Osteocyte (in vitro differentiated cells): ENCODE measurements at regions not wholly inside any gene's neighbourhood (a gene's known extent, or its start where the extent isn't known, plus 50 kb on each side); places are given as distances from the start of the nearest gene placed in this dataset.

Experiments used
- DNase-seq: peaks from one replicate; pipeline ENCODE4 v3.0.0; 2021; ENCODE audit warnings: mixed read lengths; ENCODE audit not compliant: unreplicated experiment; ENCODE audit errors: extremely low spot score
- H3K27ac Mint-ChIP-seq: one replicate; pipeline ENCODE4 v1.8.0; 2021; ENCODE audit warnings: mild to moderate bottlenecking, mixed read lengths; ENCODE audit not compliant: unreplicated experiment
- H3K27me3 Mint-ChIP-seq: one replicate; pipeline ENCODE4 v1.8.0; 2021; ENCODE audit warnings: mixed read lengths; ENCODE audit not compliant: unreplicated experiment
- H3K36me3 Mint-ChIP-seq: one replicate; pipeline ENCODE4 v1.8.0; 2021; ENCODE audit warnings: mixed read lengths; ENCODE audit not compliant: unreplicated experiment
- H3K4me1 Mint-ChIP-seq: one replicate; pipeline ENCODE4 v1.8.0; 2021; ENCODE audit warnings: mixed read lengths; ENCODE audit not compliant: unreplicated experiment
- H3K4me3 Mint-ChIP-seq: one replicate; pipeline ENCODE4 v1.8.0; 2021; ENCODE audit warnings: mild to moderate bottlenecking, moderate library complexity, mixed read lengths; ENCODE audit not compliant: unreplicated experiment
- H3K9me3 Mint-ChIP-seq: one replicate; pipeline ENCODE4 v1.8.0; 2021; ENCODE audit warnings: mixed read lengths; ENCODE audit not compliant: unreplicated experiment
- TF ChIP-seq, protein P1 (sequence below): fragments of 200-600 bp; sonication (generic); IDR thresholded peaks from 2 replicates; pipeline ENCODE4 v1.5.0; 2021; ENCODE audit warnings: antibody characterized with exemption, mild to moderate bottlenecking, moderate library complexity

DNA sequence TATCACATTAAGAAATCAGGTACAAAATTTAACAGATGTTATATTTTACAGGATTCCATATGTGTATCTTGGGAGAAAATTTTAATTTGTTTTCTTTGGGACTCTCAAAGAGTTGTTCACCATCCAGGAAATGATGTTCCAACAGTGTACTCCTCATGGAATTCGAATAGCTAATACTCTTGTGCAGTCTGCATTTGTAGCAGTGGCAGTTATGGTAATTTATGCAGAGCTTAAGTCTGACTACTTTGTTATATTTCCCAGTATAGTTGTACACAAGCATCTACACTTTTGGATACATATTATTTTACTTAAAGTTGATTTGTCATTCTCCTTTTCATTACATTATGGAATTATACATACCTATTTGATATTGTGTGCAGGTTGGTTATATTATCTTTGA, 436.7 kb upstream of the FBXO33 start:
- DNase-seq, result no peak
- no peak overlapping the region for H3K4me3 Mint-ChIP-seq
- no peaks in the 10 kb centered on the region for H3K9me3 Mint-ChIP-seq
- H3K4me1 Mint-ChIP-seq, result no peaks in the 10 kb centered on the region
- TF ChIP-seq, protein P1, sequence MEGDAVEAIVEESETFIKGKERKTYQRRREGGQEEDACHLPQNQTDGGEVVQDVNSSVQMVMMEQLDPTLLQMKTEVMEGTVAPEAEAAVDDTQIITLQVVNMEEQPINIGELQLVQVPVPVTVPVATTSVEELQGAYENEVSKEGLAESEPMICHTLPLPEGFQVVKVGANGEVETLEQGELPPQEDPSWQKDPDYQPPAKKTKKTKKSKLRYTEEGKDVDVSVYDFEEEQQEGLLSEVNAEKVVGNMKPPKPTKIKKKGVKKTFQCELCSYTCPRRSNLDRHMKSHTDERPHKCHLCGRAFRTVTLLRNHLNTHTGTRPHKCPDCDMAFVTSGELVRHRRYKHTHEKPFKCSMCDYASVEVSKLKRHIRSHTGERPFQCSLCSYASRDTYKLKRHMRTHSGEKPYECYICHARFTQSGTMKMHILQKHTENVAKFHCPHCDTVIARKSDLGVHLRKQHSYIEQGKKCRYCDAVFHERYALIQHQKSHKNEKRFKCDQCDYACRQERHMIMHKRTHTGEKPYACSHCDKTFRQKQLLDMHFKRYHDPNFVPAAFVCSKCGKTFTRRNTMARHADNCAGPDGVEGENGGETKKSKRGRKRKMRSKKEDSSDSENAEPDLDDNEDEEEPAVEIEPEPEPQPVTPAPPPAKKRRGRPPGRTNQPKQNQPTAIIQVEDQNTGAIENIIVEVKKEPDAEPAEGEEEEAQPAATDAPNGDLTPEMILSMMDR, result no peak
- no peaks in the 10 kb centered on the region for H3K27me3 Mint-ChIP-seq
- H3K27ac Mint-ChIP-seq, result no peak overlapping the region
- H3K36me3 Mint-ChIP-seq, result no peaks in the 10 kb centered on the region

GRCh38 chr14:39868251-39868650, 436.0 kb upstream of the FBXO33 start:
- no peaks in the 10 kb centered on the region for H3K36me3 Mint-ChIP-seq

DNA sequence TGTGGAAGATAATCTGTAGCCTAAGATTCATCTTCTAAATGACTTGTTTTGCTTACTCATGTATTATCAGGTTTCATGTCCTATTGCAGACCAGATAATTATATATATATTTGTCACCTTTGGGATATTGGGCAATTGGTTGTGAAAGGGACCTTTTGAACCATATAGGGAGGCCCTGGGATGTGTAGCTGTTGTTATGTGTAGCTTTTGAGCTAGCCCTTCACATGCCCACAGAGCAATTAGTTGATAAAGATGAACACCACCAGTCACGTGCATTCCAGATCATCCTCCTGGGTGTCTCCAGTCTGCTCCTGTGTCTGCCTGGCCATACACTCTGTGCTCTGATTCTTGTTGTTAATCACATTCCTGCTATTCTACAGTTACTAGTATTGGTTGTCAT, 431.2 kb upstream of the FBXO33 start:
- no peak for DNase-seq
- H3K4me1 Mint-ChIP-seq, result no peaks in the 10 kb centered on the region
- no peak overlapping the region for H3K4me3 Mint-ChIP-seq
- no peaks in the 10 kb centered on the region for H3K27me3 Mint-ChIP-seq
- no peak overlapping the region for H3K27ac Mint-ChIP-seq
- no peaks in the 10 kb centered on the region for H3K9me3 Mint-ChIP-seq
- TF ChIP-seq, protein P1, result no peak
- no peaks in the 10 kb centered on the region for H3K36me3 Mint-ChIP-seq

More at GRCh38 chr14:39868251-39868650, 436.0 kb upstream of the FBXO33 start:
- Mint-ChIP-seq H3K27me3 (no peaks in the 10 kb centered on the region), H3K27ac (no peak overlapping the region), H3K4me1 (no peaks in the 10 kb centered on the region), H3K9me3 (no peaks in the 10 kb centered on the region), H3K4me3 (no peak overlapping the region)
- DNase-seq, result no peak
- TF ChIP-seq, protein P1, result no peak

DNA sequence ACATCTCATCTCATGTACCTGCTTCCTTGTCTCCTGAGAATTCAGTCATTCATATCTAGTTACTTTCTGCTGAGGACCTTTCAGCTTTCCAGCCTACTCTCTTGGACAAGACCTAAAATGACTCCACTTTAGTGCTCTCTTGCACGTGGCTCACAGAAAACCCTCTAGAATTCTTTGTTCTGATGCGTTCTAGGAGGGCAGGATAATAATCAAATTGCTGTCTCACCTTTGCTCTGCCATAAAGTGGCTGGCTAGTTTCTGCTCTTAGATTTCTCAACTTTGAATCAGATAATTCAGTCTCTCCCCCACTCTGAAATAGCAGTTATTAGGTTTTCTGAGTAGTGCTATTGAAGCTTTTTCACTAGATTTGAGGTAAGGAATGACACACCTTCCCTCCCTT, 429.5 kb upstream of the FBXO33 start:
- no peaks in the 10 kb centered on the region for H3K4me1 Mint-ChIP-seq
- no peaks in the 10 kb centered on the region for H3K27me3 Mint-ChIP-seq
- no peaks in the 10 kb centered on the region for H3K36me3 Mint-ChIP-seq
- H3K27ac Mint-ChIP-seq, result no peak overlapping the region
- DNase-seq, result no peak
- H3K4me3 Mint-ChIP-seq, result no peak overlapping the region
- TF ChIP-seq, protein P1, result no peak
- H3K9me3 Mint-ChIP-seq, result no peaks in the 10 kb centered on the region

DNA sequence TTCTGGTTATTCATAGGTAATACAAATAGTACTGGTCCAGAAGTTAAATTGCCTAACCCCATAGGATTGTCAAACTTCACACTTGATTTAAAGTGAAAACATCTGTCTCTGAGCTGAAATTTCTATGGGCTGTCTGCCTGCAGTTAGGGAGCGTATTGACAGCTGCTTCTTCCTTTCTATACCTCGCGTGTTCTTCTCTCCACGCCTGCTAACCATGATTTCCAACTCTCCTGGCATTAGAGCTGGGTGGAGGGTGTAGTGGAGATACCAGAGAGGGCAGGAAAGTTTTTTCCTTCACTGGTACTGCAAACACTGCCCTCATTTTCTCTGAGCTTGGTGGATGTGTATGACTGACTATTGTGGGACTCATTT, 429.0 kb upstream of the FBXO33 start:
- no peaks in the 10 kb centered on the region for H3K36me3 Mint-ChIP-seq
- no peaks in the 10 kb centered on the region for H3K9me3 Mint-ChIP-seq
- DNase-seq, result no peak
- H3K4me3 Mint-ChIP-seq, result no peak overlapping the region
- H3K27ac Mint-ChIP-seq, result no peak overlapping the region
- TF ChIP-seq, protein P1, result no peak
- no peaks in the 10 kb centered on the region for H3K4me1 Mint-ChIP-seq
- H3K27me3 Mint-ChIP-seq, result no peaks in the 10 kb centered on the region
